ENCODE measurements at regions not wholly inside any gene's neighbourhood (a gene's known extent, or its start where the extent isn't known, plus 50 kb on each side); places are given as distances from the start of the nearest gene placed in this dataset.

DNA sequence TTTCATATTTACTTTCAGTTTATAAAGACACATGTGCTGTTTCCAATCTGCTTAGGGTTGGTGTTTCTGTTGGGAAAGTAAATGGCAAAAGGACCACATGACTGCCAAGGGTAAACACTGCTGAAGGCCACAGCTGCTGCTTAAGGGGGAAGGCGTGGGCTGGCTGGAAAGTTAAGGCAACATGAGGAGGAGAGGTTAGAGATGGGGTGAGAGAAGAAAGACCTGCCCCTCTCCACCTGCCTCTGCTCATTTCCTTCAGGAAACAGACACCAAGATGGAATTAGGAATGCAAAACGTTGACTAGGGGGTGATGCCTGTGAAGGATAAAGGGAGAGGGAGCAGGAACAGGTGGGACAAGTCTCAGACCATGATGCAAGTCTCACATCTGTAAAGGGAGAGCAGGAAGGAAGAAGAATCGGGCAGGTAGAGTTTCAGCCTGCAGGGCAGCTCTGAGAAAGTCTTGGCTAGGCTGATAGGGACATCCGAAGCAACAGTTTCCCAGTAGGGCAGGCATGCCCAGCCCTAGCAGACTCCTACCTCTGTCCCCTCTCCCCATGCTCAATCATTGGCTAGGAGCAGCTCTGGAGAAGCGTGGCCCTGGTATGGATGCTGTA lies 86.0 kb downstream of the CDC42EP3 start:
- TF ChIP-seq, protein P1, sequence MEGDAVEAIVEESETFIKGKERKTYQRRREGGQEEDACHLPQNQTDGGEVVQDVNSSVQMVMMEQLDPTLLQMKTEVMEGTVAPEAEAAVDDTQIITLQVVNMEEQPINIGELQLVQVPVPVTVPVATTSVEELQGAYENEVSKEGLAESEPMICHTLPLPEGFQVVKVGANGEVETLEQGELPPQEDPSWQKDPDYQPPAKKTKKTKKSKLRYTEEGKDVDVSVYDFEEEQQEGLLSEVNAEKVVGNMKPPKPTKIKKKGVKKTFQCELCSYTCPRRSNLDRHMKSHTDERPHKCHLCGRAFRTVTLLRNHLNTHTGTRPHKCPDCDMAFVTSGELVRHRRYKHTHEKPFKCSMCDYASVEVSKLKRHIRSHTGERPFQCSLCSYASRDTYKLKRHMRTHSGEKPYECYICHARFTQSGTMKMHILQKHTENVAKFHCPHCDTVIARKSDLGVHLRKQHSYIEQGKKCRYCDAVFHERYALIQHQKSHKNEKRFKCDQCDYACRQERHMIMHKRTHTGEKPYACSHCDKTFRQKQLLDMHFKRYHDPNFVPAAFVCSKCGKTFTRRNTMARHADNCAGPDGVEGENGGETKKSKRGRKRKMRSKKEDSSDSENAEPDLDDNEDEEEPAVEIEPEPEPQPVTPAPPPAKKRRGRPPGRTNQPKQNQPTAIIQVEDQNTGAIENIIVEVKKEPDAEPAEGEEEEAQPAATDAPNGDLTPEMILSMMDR (IDR thresholded peaks at IDR 0.05; ENCODE audit: low read depth, low read length), result no peak
- no peak for TF ChIP-seq EZH2phosphoT487 (IDR thresholded peaks at IDR 0.05; ENCODE audit: low read depth)

Data from OCI-LY3 (cell line).